A549 (cell line): ENCODE measurements at regions not wholly inside any gene's neighbourhood (a gene's known extent, or its start where the extent isn't known, plus 50 kb on each side); places are given as distances from the start of the nearest gene placed in this dataset.
A peak's percentile ranks its signal among the peaks of the same experiment; 100 is the strongest.

Experiments
- ATAC-seq, 2 experiments: fragments of 200-7000 bp in 1 of 2; fragments of >200 bp in 1 of 2; cut with Nextera tagmentation in 1 of 2; cut with Tn5 transposase in 1 of 2; 3 replicates each; pipeline versions ENCODE4 v1.8.0 to v1.9.1; 2018 to 2020; ENCODE audit warnings: mild to moderate bottlenecking in 1 of 2, moderate library complexity in 1 of 2
- CTCF ChIA-PET: fragments of 300-600 bp; sonication (Branson Sonifier 250); formaldehyde crosslinking; extraction: SDS; loops from one replicate; lab custom pipeline; 2021; ENCODE audit warnings: antibody characterized with exemption, inconsistent platforms; lab: Yijun Ruan, JAX
- POLR2A ChIA-PET: fragments of 350-600 bp; formaldehyde crosslinking; extraction: SDS; loops from one replicate; lab custom pipeline; 2021; ENCODE audit warnings: antibody characterized with exemption, inconsistent platforms; lab: Yijun Ruan, JAX
- DNase-seq, 2 experiments: peaks; one replicate each; pipeline versions ENCODE4 v3.0.0 to v3.0.0-alpha.2; 2011 to 2016; ENCODE audit warnings: low read depth in 1 of 2, low spot score in 1 of 2
- FAIRE-seq: peaks from 2 replicates; lab custom pipeline; 2011; peaks lifted over from hg19 to GRCh38; lab: Jason Lieb, UNC
- H3K27ac ChIP-seq, 2 experiments: fragments of >200 bp; sonication (Bioruptor Twin); formaldehyde crosslinking; 3 replicates each; pipeline ENCODE4 v1.5.1; 2016 to 2017
- H3K4me1 ChIP-seq: fragments of >200 bp; sonication (Bioruptor Twin); formaldehyde crosslinking; 3 replicates; pipeline ENCODE4 v1.6.1; 2016
- H3K4me2 ChIP-seq: fragments of >200 bp; sonication (Bioruptor Twin); formaldehyde crosslinking; 3 replicates; pipeline ENCODE4 v1.6.1; 2016
- H3K4me3 ChIP-seq: fragments of >200 bp; sonication (Bioruptor Twin); formaldehyde crosslinking; 3 replicates; pipeline ENCODE4 v1.5.1; 2016
- H3K9me3 ChIP-seq: fragments of >200 bp; sonication (Bioruptor Twin); formaldehyde crosslinking; 3 replicates; pipeline ENCODE4 v1.6.1; 2016
- CBX2 ChIP-seq: fragments of 200-600 bp; sonication (generic); IDR thresholded peaks from 2 replicates; pipeline ENCODE4 v1.6.1; 2016; ENCODE audit warnings: low read depth, mild to moderate bottlenecking, borderline replicate concordance
- CHD2 ChIP-seq: fragments of 150-350 bp; IDR thresholded peaks from 2 replicates; pipeline ENCODE4 v1.6.1; 2014; ENCODE audit warnings: low read length; ENCODE audit not compliant: partially characterized antibody
- EP300 ChIP-seq, 2 experiments: fragments of >200 bp; sonication (Bioruptor Twin); formaldehyde crosslinking; IDR thresholded peaks; 2 replicates in 1 of 2; 3 replicates in 1 of 2; pipeline ENCODE4 v1.6.1; 2016 to 2017
- FOSB ChIP-seq: fragments of 250-450 bp; sonication (Bioruptor Pico); IDR thresholded peaks from 2 replicates; pipeline ENCODE4 v1.5.0; 2020; ENCODE audit warnings: mild to moderate bottlenecking, moderate library complexity
- GATA3 ChIP-seq: IDR thresholded peaks from 2 replicates; pipeline ENCODE4 v1.6.1; 2012; ENCODE audit warnings: borderline replicate concordance
- HOXA7 ChIP-seq: fragments of 250-450 bp; sonication (Bioruptor Pico); IDR thresholded peaks from 2 replicates; pipeline ENCODE4 v1.5.0; 2020; ENCODE audit warnings: mild to moderate bottlenecking, moderate library complexity
- KDM1A ChIP-seq: fragments of 200-600 bp; sonication (generic); IDR thresholded peaks from 2 replicates; pipeline ENCODE4 v1.6.1; 2016; ENCODE audit warnings: low read depth, mild to moderate bottlenecking
- NPAS2 ChIP-seq: fragments of 250-450 bp; sonication (Bioruptor Pico); IDR thresholded peaks from 2 replicates; pipeline ENCODE4 v1.8.0; 2022; ENCODE audit warnings: mild to moderate bottlenecking, moderate library complexity, borderline replicate concordance
- NR3C1 ChIP-seq: fragments of >200 bp; sonication (Bioruptor Twin); formaldehyde crosslinking; IDR thresholded peaks from 3 replicates; pipeline ENCODE4 v1.6.1; 2017
- PHF8 ChIP-seq: fragments of 200-600 bp; sonication (generic); IDR thresholded peaks from 2 replicates; pipeline ENCODE4 v1.6.1; 2016; ENCODE audit warnings: low read depth, mild to moderate bottlenecking, antibody characterized with exemption, moderate library complexity, borderline replicate concordance
- RAD21 ChIP-seq, 2 experiments: fragments of >200 bp in 1 of 2; sonication (Bioruptor Twin) in 1 of 2; formaldehyde crosslinking in 1 of 2; IDR thresholded peaks in 1 of 2; conservative IDR thresholded peaks in 1 of 2; 2 replicates in 1 of 2; 3 replicates in 1 of 2; pipeline ENCODE4 v1.6.1; 2012 to 2018; ENCODE audit warnings: inconsistent platforms in 1 of 2
- RARB ChIP-seq: fragments of 250-450 bp; sonication (Bioruptor Pico); IDR thresholded peaks from 2 replicates; pipeline ENCODE4 v1.8.0; 2021; ENCODE audit warnings: mild to moderate bottlenecking, moderate library complexity
- ZFP36 ChIP-seq: fragments of 450-650 bp; IDR thresholded peaks from 2 replicates; pipeline ENCODE4 v1.6.1; 2014; ENCODE audit warnings: borderline replicate concordance; ENCODE audit not compliant: partially characterized antibody
- ZNF302 ChIP-seq: fragments of 250-450 bp; sonication (Bioruptor Pico); IDR thresholded peaks from 2 replicates; pipeline ENCODE4 v1.9.0; 2021; ENCODE audit warnings: inconsistent platforms, mild to moderate bottlenecking, moderate library complexity
- WGBS: methylation state at CpG from one replicate; pipeline ENCODE4 v1.1.6; 2017; ENCODE audit errors: missing lambda C conversion rate; 5-methylcytosine and 5-hydroxymethylcytosine counted together
- TF ChIP-seq, protein P1 (sequence below): fragments of 250-450 bp; sonication (Bioruptor Pico); IDR thresholded peaks from 2 replicates; pipeline ENCODE4 v1.5.0; 2021; ENCODE audit warnings: mild to moderate bottlenecking, moderate library complexity, borderline replicate concordance
- TF ChIP-seq, protein P2 (sequence below): IDR thresholded peaks from 2 replicates; pipeline ENCODE4 v1.6.1; 2012
- TF ChIP-seq, protein P3 (sequence below): IDR thresholded peaks from 2 replicates; pipeline ENCODE4 v1.6.1; 2012
- TF ChIP-seq, protein P4 (sequence below): IDR thresholded peaks from 2 replicates; pipeline ENCODE4 v1.6.1; 2012; ENCODE audit warnings: low read depth, borderline replicate concordance
- TF ChIP-seq, protein P5 (sequence below): fragments of >200 bp; sonication (Bioruptor Twin); formaldehyde crosslinking; IDR thresholded peaks from 3 replicates; pipeline ENCODE4 v1.5.1; 2016

DNA sequence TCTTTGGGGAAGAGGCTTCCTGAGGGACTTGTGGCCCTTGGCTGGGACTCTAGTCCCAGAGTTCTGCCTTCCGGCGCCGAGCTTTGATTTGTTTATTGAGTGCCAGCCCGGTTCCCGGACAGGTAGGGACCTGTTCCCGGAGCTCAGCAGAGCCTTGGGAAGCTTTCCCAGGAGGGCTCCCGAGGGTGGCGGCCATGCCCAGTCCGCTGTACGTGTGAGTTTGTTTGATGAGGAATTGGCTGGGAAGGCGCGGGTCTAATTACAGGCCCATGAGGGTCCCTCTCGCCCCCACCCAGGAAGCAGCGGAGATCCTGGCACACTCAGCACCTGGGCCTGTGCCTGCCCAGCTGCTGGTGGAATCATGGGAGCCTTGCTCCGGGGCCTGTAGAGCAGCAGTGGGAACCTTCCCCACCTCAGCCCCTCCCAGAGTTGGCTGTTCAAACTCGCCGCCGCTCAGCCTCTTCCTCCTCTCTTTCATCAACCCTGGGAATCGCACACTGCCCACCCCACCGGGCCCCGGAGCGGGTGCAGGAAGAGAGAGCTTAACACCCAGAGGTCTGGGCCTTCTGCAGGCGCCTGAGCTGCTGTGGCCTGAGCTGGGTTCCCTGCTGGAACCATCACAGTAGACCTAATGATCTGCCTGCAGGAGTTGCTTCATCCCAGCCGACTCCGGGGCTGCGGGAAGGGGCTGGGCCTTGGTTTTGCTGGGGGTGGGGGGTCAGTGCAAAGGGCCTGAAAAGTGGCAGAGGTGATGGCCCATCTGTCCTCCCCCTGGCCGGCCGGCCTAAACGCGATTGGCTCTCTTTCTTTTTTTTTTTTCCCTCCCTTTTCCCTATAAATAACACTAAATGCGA lies 313.7 kb downstream of the SEC14L1 start:
- H3K9me3 ChIP-seq = no peaks in the 10 kb centered on the region
- DNase-seq (no peak), FAIRE-seq (no peak), ATAC-seq (no peak)
- WGBS = 91% methylated on average over 31 of the region's 31 CpGs
- H3K4me3 ChIP-seq = no peak overlapping the region
- peak overlapping the region in 1 of 2 experiments; percentile 27; a peak in 1 of 6 replicates for H3K27ac ChIP-seq
- no peak overlapping the region for H3K4me2 ChIP-seq
- peaks cover 15% of the 10 kb centered on the region for H3K4me1 ChIP-seq
- ChIA-PET POLR2A (no interaction called here), CTCF (interaction anchor here (0.6 to 2.5 kb wide), 10 partner anchors 8 to 331 kb away, joined by 3 to 8 read pairs (median 6); no protein-coding TSS in a partner anchor)
- TF ChIP-seq, protein P1, sequence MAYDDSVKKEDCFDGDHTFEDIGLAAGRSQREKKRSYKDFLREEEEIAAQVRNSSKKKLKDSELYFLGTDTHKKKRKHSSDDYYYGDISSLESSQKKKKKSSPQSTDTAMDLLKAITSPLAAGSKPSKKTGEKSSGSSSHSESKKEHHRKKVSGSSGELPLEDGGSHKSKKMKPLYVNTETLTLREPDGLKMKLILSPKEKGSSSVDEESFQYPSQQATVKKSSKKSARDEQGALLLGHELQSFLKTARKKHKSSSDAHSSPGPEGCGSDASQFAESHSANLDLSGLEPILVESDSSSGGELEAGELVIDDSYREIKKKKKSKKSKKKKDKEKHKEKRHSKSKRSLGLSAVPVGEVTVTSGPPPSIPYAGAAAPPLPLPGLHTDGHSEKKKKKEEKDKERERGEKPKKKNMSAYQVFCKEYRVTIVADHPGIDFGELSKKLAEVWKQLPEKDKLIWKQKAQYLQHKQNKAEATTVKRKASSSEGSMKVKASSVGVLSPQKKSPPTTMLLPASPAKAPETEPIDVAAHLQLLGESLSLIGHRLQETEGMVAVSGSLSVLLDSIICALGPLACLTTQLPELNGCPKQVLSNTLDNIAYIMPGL = no peak
- TF ChIP-seq HOXA7 (CRISPR knock-in tag) = no peak

DNA sequence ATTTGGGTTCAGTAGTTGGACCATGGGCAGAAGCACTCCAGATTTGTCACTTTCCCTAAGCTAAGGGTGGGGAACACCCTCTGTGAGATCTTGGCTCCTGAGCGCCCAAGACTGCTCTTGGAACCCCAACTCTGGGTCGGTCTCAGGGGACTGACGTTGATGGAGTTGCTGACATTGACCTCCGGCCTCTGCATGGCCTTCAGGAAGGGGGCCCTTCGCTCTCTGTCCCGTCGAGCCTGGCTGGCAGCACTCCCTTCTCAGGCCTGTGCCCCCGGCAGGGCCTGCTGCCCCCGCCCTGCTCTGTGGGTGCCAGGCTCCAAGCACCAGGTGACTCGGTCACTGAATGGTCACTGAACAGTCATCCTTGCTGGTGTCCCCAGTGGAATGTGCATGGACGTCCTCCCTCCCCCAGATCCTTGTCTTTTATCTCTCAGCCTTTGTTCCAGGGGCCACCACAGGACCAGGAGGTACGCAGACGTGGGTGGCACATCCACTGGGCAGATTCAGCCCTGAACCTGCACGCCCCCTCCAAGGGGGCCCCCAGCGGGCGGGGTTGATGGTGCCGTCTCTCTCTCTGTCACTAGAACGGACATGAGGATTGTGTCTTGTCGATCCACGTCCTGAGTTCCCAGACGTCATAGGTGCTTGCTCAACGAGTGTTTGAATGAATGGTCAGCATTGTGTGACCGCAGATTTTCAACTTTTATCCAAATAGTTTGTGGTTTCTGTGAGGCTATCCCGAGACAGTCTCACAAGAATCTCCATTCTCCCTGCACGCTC lies 314.5 kb downstream of the SEC14L1 start:
- no peak overlapping the region for H3K4me3 ChIP-seq
- CTCF ChIA-PET = interaction anchor here (0.9 to 2.3 kb wide), 7 partner anchors 8 to 126 kb away, joined by 3 to 8 read pairs (median 6); no protein-coding TSS in a partner anchor
- TF ChIP-seq PHF8 (no peak), RAD21 (conservative IDR thresholded peaks at IDR 0.05 in 1 of 2, IDR thresholded peaks at IDR 0.05 in 1 of 2) (no peak), RARB (CRISPR knock-in tag) (no peak), KDM1A (no peak), NR3C1 (no peak), CHD2 (no peak), NPAS2 (no peak), EP300 (IDR thresholded peaks at IDR 0.05) (no peak), ZFP36 (no peak), FOSB (CRISPR knock-in tag) (no peak), ZNF302 (CRISPR knock-in tag) (no peak), GATA3 (no peak), CBX2 (no peak)
- TF ChIP-seq, protein P2, sequence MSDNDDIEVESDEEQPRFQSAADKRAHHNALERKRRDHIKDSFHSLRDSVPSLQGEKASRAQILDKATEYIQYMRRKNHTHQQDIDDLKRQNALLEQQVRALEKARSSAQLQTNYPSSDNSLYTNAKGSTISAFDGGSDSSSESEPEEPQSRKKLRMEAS = no peak
- TF ChIP-seq, protein P3, sequence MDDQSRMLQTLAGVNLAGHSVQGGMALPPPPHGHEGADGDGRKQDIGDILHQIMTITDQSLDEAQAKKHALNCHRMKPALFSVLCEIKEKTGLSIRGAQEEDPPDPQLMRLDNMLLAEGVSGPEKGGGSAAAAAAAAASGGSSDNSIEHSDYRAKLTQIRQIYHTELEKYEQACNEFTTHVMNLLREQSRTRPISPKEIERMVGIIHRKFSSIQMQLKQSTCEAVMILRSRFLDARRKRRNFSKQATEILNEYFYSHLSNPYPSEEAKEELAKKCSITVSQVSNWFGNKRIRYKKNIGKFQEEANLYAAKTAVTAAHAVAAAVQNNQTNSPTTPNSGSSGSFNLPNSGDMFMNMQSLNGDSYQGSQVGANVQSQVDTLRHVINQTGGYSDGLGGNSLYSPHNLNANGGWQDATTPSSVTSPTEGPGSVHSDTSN = no peak
- TF ChIP-seq, protein P4, sequence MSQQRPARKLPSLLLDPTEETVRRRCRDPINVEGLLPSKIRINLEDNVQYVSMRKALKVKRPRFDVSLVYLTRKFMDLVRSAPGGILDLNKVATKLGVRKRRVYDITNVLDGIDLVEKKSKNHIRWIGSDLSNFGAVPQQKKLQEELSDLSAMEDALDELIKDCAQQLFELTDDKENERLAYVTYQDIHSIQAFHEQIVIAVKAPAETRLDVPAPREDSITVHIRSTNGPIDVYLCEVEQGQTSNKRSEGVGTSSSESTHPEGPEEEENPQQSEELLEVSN = no peak
- TF ChIP-seq, protein P5, sequence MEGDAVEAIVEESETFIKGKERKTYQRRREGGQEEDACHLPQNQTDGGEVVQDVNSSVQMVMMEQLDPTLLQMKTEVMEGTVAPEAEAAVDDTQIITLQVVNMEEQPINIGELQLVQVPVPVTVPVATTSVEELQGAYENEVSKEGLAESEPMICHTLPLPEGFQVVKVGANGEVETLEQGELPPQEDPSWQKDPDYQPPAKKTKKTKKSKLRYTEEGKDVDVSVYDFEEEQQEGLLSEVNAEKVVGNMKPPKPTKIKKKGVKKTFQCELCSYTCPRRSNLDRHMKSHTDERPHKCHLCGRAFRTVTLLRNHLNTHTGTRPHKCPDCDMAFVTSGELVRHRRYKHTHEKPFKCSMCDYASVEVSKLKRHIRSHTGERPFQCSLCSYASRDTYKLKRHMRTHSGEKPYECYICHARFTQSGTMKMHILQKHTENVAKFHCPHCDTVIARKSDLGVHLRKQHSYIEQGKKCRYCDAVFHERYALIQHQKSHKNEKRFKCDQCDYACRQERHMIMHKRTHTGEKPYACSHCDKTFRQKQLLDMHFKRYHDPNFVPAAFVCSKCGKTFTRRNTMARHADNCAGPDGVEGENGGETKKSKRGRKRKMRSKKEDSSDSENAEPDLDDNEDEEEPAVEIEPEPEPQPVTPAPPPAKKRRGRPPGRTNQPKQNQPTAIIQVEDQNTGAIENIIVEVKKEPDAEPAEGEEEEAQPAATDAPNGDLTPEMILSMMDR = no peak
- TF ChIP-seq, all 56 proteins: peak for 0
- no peak for DNase-seq
- Histone ChIP-seq H3K4me1 (peaks cover 7% of the 10 kb centered on the region), H3K27ac (no peak overlapping the region), H3K9me3 (no peaks in the 10 kb centered on the region), H3K4me2 (no peak overlapping the region)
- no peak for FAIRE-seq
- no peak for ATAC-seq
- POLR2A ChIA-PET = no interaction called here
- 88% methylated on average over 25 of the region's 25 CpGs for WGBS
